NCI-H345 treated with DMSO at 0.1 percent for 48 hours (cell line): ENCODE measurements at regions not wholly inside any gene's neighbourhood (a gene's known extent, or its start where the extent isn't known, plus 50 kb on each side); places are given as distances from the start of the nearest gene placed in this dataset.

Experiments
- DNase-seq: peaks from one replicate; lab custom pipeline; 2025; ENCODE audit not compliant: unreplicated experiment; lab: John Stamatoyannopoulos, UW

- no peak for DNase-seq
Measured at GRCh38 chr2:12106440-12107080, 360.1 kb downstream of the LPIN1 start.

- DNase-seq: no peak
Measured at GRCh38 chr2:12107321-12107720, 360.9 kb downstream of the LPIN1 start.

GRCh38 chr2:12107939-12108338 is 361.5 kb downstream of the LPIN1 start:
- DNase-seq: no peak

GRCh38 chr2:12109363-12110017 is 363.1 kb downstream of the LPIN1 start:
- no peak for DNase-seq

- no peak for DNase-seq
Measured at GRCh38 chr2:12110074-12110473, 363.6 kb downstream of the LPIN1 start.

- no peak for DNase-seq
Measured at GRCh38 chr2:12110481-12110880, 364.0 kb downstream of the LPIN1 start.

- no peak for DNase-seq
Measured at GRCh38 chr2:12113412-12113811, 367.0 kb downstream of the LPIN1 start.

GRCh38 chr2:12114816-12115215 is 368.4 kb downstream of the LPIN1 start:
- DNase-seq: no peak

- no peak for DNase-seq
Measured at GRCh38 chr2:12116228-12116750, 369.9 kb downstream of the LPIN1 start.

GRCh38 chr2:12119841-12120240 is 373.4 kb downstream of the LPIN1 start:
- no peak for DNase-seq

- DNase-seq: no peak
Measured at GRCh38 chr2:12120281-12121150, 374.1 kb downstream of the LPIN1 start.

- no peak for DNase-seq
Measured at GRCh38 chr2:12124790-12125189, 378.4 kb downstream of the LPIN1 start.

GRCh38 chr2:12126318-12126717 is 379.9 kb downstream of the LPIN1 start:
- no peak for DNase-seq

GRCh38 chr2:12127638-12128037 is 381.2 kb downstream of the LPIN1 start:
- no peak for DNase-seq

GRCh38 chr2:12131975-12132374 is 385.5 kb downstream of the LPIN1 start:
- no peak for DNase-seq

GRCh38 chr2:12141618-12142258 is 395.3 kb downstream of the LPIN1 start:
- no peak for DNase-seq

- DNase-seq: no peak
Measured at GRCh38 chr2:12151716-12152115, 405.3 kb downstream of the LPIN1 start.

- no peak for DNase-seq
Measured at GRCh38 chr2:12152888-12153287, 406.5 kb downstream of the LPIN1 start.

GRCh38 chr2:12155303-12156051 is 409.0 kb downstream of the LPIN1 start:
- DNase-seq: no peak

- DNase-seq: no peak
Measured at GRCh38 chr2:12156349-12156748, 409.9 kb downstream of the LPIN1 start.

GRCh38 chr2:12161085-12161484 is 414.7 kb downstream of the LPIN1 start:
- DNase-seq: peak; percentile 68
